Activated CD8-positive, alpha-beta memory T cell treated with anti-CD3 and anti-CD28 coated beads, Interleukin-2, amount 50 U/mL, for 48 hours (primary cell): ENCODE measurements at regions not wholly inside any gene's neighbourhood (a gene's known extent, or its start where the extent isn't known, plus 50 kb on each side); places are given as distances from the start of the nearest gene placed in this dataset.
"Not testable (repeated sequence)": the region's sequence is repeated elsewhere in the genome, so short reads cannot be mapped to it uniquely, and the experiment has no call there.

Experiments
- DNase-seq: peaks from one replicate; pipeline ENCODE4 v3.0.0-alpha.2; 2020

DNA sequence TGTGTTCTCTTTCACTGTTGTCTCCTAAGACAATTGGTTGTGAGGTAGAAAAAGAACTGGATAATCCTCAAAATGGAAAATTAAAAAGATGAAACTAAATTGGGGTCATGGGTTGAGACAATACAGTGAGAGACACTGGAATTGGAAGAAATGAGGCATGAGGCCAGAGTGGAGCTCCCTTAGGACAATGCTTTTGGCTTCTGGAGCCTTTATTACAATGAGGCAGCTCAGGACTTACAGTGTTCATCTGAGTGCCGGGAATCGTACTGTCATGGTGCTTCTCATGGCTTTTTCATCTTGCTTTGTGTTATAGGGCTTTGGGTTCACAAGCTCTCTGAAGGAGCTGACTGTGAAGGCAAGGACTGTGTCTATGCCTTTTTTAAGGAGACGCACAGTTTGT is 293.5 kb downstream of the SOX2 start:
- no peak for DNase-seq

DNA sequence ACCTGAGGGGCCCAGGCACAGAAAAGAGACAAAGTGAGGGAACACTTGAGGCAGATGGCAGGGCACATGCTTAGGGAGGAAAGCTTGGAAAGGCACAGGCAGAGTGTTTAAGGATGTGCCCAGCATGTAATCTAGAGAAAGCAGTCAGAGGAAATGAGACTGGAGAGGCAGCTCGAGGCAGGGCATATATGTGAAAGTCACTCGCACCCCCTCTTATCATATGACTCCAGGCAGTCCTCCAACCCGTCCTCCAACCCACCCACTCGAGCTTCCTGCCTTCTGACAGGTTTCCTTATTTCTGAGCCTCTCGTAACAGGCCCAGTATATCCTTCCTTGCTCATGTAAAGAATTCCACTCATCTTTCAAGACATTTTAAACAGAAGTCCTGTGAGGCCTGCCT is 294.0 kb downstream of the SOX2 start:
- no peak for DNase-seq

DNA sequence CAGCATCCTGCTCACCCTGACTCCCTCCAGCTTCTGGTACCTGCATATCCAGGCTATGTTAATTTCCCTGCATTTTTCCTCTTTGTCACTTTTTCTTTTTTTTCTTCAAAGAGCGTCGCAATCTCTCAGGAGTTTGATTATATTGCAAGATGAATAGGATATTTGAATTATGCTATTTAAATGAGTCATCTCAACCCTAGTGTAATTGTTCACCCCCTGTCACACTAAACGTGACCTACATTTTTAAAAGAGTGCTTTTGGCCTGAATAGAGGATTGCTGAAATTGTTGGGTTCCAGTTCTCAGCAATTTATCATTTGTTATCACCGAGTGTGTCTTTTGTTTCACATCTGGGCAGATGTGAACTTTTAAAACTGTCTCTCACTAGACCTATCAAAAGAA is 294.7 kb downstream of the SOX2 start:
- no peak for DNase-seq

DNA sequence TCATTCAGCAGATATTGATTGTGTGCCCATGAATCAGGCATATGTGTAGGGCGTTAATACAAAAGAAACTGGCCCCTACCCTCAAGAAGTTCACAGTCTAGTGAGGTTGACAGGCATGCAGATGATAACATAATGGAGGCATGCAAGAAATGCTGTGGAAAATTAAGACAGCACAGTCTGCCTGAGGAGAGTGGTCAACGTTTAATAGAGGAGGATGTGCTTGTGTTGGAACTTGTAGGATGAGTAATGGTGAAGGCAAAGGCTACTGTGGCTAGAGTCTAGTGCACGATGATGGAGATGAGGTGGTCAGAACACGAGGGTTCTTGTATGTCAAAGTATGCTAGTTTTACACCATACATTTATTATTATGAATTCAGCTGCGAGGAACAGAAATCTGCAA is 295.7 kb downstream of the SOX2 start:
- DNase-seq = no peak

DNA sequence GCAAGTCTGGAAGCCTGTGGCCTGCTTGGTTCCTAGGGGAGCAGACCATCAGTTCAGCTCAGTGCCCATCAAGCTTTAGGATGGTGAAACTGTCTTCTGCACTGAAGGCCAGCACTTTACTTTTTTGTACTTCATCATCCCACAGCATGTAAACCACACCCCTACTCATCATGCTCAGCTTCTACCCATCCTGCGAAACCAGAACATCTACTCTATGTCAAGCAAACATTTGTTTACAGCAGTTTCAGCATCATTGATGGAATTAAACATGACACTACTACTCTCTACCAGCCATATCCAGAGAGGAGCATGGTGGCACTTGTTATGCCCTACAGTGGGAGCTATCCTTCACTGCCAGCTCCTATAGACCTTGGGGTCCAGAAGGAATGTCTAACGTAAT is 306.6 kb downstream of the SOX2 start:
- no peak for DNase-seq

DNA sequence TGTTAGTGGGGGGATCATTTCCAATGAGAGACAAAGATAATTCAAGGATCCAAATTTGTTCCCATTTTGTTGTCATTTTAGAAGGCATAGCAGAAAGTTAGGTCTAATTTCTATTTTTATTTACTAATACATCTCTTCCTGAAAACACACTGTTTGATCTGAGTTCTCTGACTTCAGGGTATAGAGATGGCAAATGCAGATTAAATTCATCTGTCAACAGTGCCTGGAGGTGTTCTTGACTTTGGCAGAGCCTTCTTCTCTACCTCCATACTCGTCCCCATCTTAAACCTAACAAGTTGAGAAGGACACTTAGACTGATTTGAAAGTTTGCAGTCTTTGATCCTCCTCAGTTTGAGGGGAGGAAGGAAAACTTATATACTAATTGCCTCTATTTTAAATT is 308.2 kb downstream of the SOX2 start:
- no peak for DNase-seq

DNA sequence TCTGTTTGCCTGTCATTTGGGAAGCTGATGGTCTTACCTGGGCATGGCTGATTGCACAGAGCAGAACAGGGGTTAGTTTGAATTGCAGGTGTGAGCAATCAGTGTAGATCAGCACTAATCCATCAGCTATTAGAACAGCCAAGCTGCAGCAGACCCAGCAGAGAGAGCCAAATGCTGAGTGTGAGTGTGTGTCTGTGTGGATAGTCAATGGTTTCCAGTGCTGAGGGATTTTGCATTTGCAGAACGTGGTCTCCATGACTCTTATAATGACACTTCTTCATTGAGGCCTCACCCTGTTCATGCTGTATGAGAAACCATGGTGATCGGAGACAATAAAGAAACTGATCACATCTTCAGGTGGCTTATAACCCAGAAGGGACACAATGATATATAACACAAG is 312.1 kb downstream of the SOX2 start:
- no peak for DNase-seq

DNA sequence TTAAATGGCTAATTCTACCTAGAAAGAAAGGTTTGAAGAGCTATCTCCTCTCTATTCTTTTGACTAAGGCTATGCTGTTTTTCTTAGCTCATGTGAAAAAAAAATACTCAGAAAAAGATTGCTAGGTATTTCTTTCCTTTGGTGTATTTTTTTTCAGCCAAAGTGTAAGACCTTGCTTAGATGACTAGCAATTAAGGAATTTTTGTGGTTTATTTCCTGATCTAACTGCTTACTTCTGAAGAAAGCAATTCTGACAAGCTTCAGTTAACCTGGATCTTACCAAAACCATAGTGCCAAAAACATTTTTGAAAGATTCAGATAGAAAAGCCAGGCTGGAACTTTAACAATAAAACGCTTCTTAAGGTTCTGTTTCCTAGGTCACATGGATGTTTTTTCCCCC is 315.6 kb downstream of the SOX2 start:
- no peak for DNase-seq

DNA sequence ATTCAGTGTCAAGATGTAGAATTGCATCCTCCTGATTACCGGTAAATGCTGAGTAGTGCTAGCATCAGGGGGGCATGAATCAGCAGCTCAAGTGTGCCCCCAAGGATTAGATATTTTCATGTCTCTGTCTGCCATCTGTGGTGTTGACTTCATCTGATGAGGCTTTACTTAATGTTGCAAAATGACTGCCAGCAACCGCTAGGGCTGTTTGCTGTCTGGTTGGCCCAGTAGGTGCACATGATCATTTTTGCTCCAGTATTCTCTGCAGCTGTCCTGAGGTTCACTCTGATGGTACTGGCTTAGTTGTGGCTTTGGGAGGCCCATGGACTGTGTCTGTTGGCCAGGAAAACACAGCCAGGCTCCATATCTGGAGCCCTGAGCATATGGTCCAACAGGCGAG is 316.4 kb downstream of the SOX2 start:
- DNase-seq = no peak

DNA sequence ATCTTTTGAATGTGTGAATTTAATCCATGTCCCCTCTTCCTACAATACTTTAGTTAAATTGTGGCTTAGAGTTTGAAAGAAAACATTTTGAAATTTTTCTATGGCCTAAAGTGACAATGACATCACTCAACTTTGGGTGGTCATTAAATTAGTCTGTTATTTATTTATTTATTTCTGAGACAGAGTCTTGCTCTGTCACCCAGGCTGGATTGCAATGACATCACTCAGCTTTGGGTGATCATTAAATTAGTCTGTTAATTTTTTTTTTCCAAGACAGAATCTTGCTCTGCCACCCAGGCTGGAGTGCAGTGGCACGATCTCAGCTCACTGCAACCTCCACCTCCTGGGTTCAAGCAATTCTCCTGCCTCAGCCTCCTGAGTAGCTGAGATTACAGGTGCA is 322.5 kb downstream of the SOX2 start:
- DNase-seq = not testable (repeated sequence)

DNA sequence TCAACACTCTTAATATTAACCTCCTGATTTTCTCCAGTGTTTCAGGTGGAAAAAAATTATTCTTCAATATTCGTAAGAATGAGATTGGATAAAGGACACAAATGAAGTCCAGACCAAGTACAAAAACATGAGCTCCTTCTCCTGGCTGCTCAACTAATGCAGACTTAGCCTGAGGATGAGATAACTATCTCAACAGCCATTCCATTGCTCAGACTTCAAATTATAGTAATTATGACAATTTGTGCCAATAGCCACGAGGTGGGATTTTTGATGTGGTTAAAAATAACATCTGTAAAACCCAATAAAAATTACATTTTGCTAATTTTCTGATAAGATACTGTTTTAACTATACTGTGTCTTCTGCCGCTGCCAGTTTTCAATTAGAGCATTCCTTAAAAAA is 323.6 kb downstream of the SOX2 start:
- no peak for DNase-seq

DNA sequence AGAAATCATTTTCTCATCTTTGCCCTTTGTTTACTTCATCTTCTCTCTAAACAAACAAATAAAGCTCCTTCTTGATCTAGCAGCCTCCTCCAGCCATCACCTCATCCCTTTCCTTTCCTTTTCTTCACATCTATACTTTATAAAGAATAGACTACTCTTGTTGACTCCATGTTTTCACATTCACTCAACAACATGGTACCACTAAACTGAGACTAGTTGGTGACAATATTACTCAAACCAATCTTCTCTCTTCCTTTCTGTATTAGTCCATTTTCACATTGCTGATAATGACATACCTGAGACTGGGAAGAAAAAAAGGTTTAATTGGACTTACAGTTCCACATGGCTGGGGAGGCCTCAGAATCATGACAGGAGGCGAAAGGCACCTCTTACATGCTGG is 324.7 kb downstream of the SOX2 start:
- no peak for DNase-seq

DNA sequence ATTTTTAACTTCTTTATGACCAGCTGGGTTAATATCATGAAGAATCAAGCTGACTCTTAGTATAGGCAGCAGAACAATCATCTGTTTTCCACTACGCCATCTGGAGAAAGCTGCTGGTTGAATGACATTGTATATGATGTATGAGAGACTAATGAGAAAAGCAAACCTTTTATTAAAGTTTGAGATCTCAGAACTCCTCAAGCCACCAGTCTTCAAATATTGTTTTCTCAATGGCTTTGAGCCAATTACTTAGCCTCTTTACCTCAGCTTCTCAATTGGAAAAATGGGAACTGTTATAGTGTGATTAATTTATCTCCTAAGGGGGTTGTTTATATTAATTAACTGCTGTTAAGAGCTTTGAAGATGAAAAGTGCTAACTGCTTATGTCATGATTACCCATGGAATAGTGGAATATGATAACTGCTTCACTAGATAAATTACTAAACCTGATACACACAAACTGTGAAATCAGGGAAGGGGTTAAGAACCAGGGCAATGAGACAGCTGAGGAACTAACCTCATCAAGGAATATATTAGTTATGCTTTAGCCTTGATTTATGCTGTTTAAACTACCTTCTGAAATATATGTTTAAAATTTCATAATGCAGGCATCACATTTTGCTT is 330.1 kb downstream of the SOX2 start:
- DNase-seq = no peak

DNA sequence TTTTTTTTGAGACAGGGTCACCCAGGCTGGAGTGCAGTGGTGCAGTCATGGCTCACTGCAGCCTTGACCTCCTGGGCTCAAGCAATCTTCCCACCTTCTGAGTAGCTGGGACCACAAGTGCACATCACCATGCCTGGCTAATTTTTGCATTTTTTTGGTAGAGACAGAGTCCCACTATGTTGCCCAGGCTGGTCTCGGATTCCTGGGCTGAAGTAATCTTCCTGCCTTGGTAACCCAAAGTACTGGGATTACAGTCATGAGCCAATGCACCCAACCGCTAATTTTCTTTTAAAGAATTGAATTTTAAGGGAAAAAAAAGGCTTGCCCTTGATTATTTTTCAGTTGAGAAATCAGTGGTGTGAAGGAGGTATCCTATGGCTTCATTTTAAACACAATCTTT is 334.0 kb downstream of the SOX2 start:
- no peak for DNase-seq

DNA sequence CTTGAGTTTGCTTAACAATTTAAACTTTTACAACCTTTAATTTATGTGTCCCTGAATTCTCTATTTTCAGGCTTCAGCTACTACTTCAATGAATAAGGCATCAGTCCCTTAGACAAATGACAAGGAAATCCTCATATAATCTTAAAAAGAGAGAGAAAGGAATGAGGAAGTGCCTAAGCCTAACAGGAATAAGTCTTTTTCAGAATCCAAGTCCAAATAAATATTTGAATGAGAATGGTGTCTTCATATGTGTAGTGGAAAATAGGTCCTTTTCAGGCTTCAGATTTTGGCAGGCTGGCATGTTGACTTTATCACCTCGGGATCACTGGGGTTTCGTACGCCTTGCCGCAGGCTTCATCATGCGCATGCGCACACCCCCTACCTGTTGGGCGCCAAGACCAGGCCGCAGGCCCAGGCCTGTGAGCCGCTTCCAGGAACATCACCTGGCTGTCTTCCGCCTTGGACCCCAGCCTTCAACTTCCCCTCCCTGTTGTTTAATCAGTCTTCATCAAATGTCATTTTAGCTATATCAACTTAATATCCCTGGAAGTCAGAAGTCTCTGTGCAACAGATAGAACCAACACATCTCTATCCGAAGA is 334.5 kb downstream of the SOX2 start:
- DNase-seq = no peak

DNA sequence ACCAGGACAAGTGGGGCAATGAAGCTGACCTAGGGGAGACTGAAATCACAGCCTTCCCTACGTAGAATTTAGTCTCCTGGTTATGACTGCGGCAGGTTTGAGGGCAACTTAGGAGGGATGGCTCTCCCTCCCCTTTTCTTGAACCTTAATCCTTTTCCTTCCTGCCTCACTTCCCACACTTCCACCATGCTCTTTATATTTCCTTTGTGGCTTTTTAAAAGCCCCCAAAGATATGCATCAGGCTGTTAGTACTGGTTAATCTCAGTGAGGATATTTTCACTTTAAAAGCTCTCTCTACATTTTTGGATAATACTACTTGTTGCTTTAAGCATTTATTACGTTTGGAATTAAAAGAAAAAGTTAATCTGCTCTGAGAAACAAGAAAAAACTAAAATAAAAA is 339.2 kb downstream of the SOX2 start:
- DNase-seq = no peak

DNA sequence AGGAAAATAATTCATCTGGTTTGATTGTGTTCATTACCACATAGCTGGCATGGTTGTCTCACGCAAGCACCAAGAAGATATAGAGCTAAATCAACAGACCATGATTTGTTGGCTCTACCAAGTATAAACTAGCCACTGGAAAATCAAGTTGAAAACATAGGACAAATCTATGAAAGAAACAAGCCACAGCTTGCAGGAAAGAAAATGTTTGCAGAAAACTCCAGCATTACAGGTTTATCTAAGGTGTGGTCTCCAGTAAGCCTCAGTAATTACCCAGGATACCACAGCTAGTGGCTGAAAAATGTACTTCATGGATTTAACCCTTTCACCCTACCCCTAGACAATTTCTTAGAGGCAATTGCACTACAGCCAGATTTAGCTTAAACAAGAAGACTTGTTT is 340.6 kb downstream of the SOX2 start:
- DNase-seq = no peak

DNA sequence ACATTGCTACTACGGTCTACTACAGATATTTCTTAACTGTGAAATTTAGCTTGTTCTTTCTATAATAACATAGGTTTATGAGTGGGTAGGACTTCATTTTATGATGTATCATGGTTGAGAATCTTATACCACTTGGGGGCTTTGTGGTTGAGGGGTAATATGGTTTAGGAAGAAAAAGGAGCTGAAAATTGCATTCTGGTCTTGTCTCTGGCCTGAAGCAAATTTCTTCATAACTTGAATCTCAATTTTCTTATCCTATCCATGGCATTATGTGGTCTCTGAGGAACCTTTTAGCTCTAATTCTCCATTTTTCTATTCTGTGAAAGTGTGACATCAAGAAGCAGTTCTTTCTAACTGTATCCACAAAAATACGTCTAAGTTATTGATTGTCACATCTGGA is 341.0 kb downstream of the SOX2 start:
- no peak for DNase-seq

DNA sequence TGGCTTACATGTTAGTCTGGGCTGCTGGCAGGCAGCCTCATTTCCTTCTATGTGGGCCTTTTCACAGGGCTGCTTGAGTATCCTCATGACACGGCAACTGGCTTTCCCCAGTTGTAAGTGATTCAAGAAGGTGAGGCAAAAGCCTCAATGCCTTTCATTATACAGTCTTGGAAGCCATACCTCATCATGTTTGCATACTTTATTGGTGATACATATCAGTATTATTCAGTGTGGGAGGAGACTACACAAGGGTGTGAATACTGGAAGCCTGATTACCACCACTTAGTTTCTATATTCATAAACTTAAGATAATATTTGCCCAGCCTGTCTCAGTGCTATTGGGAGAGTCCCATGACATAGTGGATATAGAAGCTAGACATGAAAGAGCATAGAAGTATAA is 346.8 kb downstream of the SOX2 start:
- DNase-seq = no peak

DNA sequence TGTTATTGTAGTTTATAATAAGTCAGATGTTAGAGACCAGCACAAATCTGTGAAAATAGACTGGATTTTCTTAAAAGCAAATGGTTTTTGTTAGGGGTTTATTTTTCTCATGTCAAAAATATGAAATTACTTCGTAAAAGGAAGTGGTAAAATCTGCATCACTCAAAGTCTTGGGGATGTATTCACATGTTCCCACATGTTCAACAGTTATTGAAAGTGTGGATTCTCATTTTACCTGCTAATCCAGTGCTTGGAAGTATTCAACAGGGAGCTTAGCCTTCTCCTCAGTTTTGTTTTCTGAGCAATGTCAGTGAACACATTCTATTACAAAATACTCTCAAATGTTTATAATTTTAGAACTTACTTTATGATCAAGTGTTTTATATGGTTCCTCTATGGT is 352.0 kb downstream of the SOX2 start:
- DNase-seq = no peak

DNA sequence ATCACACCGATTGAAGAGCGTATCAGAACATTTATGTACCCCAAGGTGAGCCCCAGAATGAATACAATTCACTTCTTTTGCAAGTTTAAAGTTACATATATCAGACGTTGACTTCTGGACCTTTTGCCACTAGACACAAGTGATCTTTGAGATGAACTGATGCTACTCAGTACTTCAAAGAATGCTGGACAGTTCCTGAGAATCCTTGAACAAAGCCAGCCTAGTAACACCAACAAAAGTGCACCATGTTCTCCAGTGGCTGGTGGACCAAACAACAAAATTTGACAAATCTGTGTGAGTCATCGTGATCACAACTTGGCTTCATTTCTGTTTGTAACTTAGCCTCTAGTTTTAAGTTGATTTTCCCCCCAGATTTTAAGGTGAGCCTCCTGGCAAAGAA is 355.7 kb downstream of the SOX2 start:
- no peak for DNase-seq

DNA sequence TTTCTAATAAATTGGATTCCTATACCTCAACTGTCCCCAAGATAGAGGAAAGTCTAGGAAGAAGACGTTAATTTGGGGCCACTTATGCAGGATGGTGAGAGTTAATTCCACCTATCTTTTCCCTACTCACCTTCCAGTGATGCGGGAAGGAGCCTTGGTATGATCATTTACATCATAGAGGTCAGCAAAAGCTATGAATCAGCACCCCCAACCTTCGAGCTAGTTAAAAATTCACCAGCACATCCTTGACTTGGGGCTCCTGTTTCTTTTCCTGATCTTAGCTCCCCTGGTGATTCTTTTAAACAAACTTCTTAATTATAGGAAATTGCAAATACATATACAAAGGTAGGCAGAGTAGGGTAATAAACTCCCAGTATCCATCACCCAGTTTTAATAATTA is 366.6 kb downstream of the SOX2 start:
- DNase-seq = no peak

DNA sequence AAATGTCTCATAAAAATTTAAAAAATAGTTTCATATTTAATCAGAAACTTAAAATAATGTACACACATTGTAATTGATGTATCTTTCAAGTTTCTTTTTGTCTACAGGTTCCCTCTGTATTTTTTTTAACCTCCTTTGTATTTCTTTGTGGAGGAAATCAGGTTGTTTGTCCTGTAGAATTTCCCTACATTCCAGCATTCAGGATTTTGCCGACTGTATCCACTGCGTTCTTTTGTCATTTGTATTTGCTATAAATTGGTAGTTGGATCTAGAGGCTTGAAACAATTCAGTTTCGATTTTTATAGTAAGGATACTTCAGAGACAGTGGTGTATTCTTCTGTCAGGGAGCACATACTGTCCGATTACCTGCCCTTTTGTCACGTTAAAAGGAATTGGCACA is 367.2 kb downstream of the SOX2 start:
- no peak for DNase-seq

DNA sequence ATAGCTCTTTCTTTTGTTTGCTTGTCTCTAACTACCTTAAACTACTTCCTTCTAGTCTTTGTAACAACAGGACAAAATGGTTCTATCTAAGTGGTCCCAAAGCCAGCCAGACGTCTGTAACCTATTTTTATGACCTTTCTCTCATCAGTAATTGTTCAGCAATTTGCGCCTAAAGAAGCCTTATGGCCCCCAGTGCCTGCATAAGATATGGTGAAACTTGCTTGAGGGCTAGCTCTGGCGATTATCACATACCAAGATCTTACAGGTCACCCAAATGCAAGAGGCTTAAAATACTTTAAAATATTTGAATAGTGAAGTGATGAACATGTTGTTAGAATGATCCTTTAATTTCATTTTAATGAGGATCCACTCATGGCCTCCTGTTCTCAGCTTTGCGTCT is 369.4 kb downstream of the SOX2 start:
- DNase-seq = no peak

DNA sequence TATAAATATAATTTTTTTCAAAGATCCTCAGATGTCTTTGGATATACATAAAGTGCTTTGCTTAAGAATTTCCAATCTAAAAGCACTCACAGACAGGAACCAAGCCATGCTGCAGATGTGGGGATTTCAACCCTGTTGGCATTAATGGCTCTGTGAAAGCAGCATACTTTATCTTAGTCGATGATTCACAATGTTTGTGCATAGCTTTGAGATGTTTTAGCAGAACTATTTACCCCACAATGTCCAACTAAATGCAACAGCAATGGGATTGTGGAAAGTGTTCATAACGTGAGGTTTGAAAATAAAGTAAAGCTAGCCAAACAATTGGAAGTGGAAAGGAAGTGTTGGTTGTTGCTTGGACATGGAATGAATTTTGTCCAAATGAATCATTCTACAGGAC is 371.4 kb downstream of the SOX2 start:
- DNase-seq = no peak
